DND-41 (cell line): ENCODE measurements at regions not wholly inside any gene's neighbourhood (a gene's known extent, or its start where the extent isn't known, plus 50 kb on each side); places are given as distances from the start of the nearest gene placed in this dataset.

Experiments
- ATAC-seq: fragments of 200-7000 bp; cut with Tn5 transposase; 3 replicates; pipeline ENCODE4 v1.9.1; 2021; ENCODE audit warnings: low read depth; ENCODE audit not compliant: insufficient read depth
- DNase-seq: peaks from one replicate; pipeline ENCODE4 v3.0.0-alpha.2; 2020
- H2AFZ ChIP-seq: 2 replicates; pipeline ENCODE4 v1.6.0; 2012; ENCODE audit warnings: low read depth, low read length
- H3K27ac ChIP-seq: 2 replicates; pipeline ENCODE4 v1.5.1; 2012; ENCODE audit warnings: low read length, inconsistent platforms
- H3K27me3 ChIP-seq: fragments of 200-600 bp; sonication (generic); 2 replicates; pipeline ENCODE4 v1.6.0; 2012; ENCODE audit warnings: low read length, mild to moderate bottlenecking, inconsistent platforms; ENCODE audit not compliant: insufficient read depth, poor library complexity
- H3K36me3 ChIP-seq: 2 replicates; pipeline ENCODE4 v1.5.1; 2012; ENCODE audit warnings: low read length, inconsistent platforms; ENCODE audit not compliant: insufficient read depth
- H3K4me1 ChIP-seq: 2 replicates; pipeline ENCODE4 v1.5.1; 2012; ENCODE audit warnings: mild to moderate bottlenecking, low read length; ENCODE audit not compliant: insufficient read depth
- H3K4me2 ChIP-seq: 2 replicates; pipeline ENCODE4 v1.6.0; 2012; ENCODE audit warnings: mild to moderate bottlenecking, moderate library complexity, low read length, inconsistent platforms; ENCODE audit not compliant: insufficient read depth
- H3K4me3 ChIP-seq, 2 experiments: fragments of 200-600 bp in 1 of 2; shearing (Covaris generic) in 1 of 2; 2 replicates each; pipeline ENCODE4 v1.5.1; 2012 to 2016; ENCODE audit warnings: inconsistent platforms in 2 of 2, low read length in 2 of 2, mild to moderate bottlenecking in 2 of 2, low read depth in 1 of 2, moderate library complexity in 1 of 2
- H3K79me2 ChIP-seq: 2 replicates; pipeline ENCODE4 v1.6.0; 2012; ENCODE audit warnings: low read length, inconsistent platforms; ENCODE audit not compliant: insufficient read depth
- H3K9ac ChIP-seq: 2 replicates; pipeline ENCODE4 v1.6.0; 2012; ENCODE audit warnings: low read depth, mild to moderate bottlenecking, inconsistent platforms, low read length, moderate library complexity
- H3K9me3 ChIP-seq: 2 replicates; pipeline ENCODE4 v1.5.1; 2012; ENCODE audit warnings: low read length, moderate library complexity, mild to moderate bottlenecking, inconsistent platforms; ENCODE audit not compliant: insufficient read depth, severe bottlenecking
- H4K20me1 ChIP-seq: 2 replicates; pipeline ENCODE4 v1.6.0; 2012; ENCODE audit warnings: low read length; ENCODE audit not compliant: insufficient read depth
- EZH2 ChIP-seq: IDR thresholded peaks from 3 replicates; pipeline ENCODE4 v1.6.1; 2012; ENCODE audit warnings: borderline replicate concordance, low read depth, mild to moderate bottlenecking, moderate library complexity, low read length, inconsistent platforms; ENCODE audit not compliant: severe bottlenecking
- TF ChIP-seq, protein P1 (sequence below): IDR thresholded peaks from 2 replicates; pipeline ENCODE4 v1.5.1; 2012; ENCODE audit warnings: borderline replicate concordance, low read length, moderate library complexity, mild to moderate bottlenecking; ENCODE audit not compliant: poor library complexity, severe bottlenecking; ENCODE audit errors: extremely low read depth

DNA sequence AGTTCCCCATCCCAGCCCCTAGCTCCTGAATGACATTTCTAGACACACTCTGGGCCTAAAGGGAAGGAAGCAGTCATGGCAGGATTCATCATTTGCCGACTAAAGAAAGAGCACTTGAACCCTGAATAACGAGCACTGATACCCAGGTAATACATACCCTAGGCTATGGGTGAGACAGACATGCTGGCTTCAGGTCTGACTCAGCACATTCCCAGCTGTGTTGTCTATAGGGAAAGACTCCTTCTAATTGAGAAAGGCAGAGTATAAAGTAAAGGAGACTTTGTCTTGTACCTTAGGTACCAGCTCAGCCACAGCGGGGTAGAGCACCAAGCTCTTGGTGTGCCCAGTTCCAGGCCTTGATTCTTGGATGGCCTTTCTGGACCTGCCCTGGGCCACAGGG lies 870.5 kb downstream of the PDCD6IP start:
- Histone ChIP-seq H3K79me2 (no peaks in the 10 kb centered on the region), H3K4me3 (no peak overlapping the region), H3K36me3 (no peaks in the 10 kb centered on the region), H3K27ac (no peak overlapping the region), H3K9me3 (no peaks in the 10 kb centered on the region), H3K9ac (no peak overlapping the region), H2AFZ (no peak overlapping the region), H3K4me1 (no peaks in the 10 kb centered on the region), H3K4me2 (no peak overlapping the region), H3K27me3 (no peaks in the 10 kb centered on the region), H4K20me1 (no peaks in the 10 kb centered on the region)
- DNase-seq, result no peak
- TF ChIP-seq, protein P1, sequence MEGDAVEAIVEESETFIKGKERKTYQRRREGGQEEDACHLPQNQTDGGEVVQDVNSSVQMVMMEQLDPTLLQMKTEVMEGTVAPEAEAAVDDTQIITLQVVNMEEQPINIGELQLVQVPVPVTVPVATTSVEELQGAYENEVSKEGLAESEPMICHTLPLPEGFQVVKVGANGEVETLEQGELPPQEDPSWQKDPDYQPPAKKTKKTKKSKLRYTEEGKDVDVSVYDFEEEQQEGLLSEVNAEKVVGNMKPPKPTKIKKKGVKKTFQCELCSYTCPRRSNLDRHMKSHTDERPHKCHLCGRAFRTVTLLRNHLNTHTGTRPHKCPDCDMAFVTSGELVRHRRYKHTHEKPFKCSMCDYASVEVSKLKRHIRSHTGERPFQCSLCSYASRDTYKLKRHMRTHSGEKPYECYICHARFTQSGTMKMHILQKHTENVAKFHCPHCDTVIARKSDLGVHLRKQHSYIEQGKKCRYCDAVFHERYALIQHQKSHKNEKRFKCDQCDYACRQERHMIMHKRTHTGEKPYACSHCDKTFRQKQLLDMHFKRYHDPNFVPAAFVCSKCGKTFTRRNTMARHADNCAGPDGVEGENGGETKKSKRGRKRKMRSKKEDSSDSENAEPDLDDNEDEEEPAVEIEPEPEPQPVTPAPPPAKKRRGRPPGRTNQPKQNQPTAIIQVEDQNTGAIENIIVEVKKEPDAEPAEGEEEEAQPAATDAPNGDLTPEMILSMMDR, result no peak
- TF ChIP-seq EZH2, result no peak
- ATAC-seq, result no peak

DNA sequence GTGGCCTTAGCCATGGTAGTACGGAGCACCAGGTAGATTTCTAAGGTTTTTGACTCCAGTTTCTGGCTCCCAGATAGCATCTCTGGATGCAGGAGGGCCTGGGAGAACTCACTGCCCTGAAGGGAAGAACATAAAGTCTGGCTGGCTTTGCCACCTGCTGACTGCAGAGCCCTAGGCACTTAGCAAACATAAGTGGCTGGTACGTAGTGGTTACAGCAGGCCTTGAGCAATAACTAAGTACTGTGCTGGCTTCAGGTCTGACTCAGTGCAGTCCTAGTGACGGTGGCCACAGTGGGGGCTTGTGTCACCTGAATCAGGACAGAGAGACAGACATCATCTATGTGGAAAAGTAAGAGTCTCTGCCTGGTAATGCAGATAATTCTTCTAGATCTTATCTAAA lies 871.1 kb downstream of the PDCD6IP start:
- no peaks in the 10 kb centered on the region for H3K36me3 ChIP-seq
- no peak overlapping the region for H3K27ac ChIP-seq
- no peak overlapping the region for H3K9ac ChIP-seq
- no peaks in the 10 kb centered on the region for H4K20me1 ChIP-seq
- DNase-seq (no peak), ATAC-seq (no peak)
- TF ChIP-seq, protein P1, result no peak
- TF ChIP-seq EZH2, result no peak
- H2AFZ ChIP-seq, result no peak overlapping the region
- H3K79me2 ChIP-seq, result no peaks in the 10 kb centered on the region
- H3K27me3 ChIP-seq, result no peaks in the 10 kb centered on the region
- no peaks in the 10 kb centered on the region for H3K4me1 ChIP-seq
- H3K4me3 ChIP-seq, result no peak overlapping the region
- H3K9me3 ChIP-seq, result no peaks in the 10 kb centered on the region
- no peak overlapping the region for H3K4me2 ChIP-seq

DNA sequence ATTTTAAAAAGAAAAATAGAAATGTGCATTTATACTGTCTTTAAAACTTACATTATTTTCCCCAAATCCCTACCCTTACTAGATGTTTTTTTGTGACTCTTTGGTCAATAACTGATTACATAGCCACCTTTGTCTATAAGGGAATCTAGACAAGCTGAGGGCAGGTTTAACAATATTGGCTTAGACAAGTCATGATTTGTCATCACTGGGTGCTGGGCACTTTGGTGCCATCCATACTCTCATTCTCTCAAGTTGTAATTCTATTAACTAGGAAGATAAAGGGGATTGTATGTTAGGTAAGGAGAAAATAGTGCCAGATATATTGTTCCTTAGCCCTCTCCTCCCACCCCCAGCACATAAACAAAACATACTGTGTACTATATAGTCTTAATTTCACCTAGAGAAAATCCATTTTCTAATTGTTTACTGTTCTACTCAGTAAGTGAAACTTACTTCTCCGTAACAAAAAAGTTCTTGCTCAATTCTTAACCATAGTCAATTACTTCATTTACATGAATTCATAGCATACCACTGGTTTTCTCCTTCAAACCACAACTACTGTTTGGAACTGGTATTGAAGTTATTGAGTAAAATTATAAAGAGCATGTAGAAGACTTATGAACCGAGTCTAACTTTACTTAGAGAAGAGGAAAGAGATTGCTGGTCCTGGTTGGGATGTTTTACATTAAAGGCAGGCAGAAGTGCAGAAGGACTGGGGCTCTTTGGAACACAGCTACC lies 877.1 kb downstream of the PDCD6IP start:
- DNase-seq (no peak), ATAC-seq (no peak)
- H3K27me3 ChIP-seq, result no peaks in the 10 kb centered on the region
- H3K4me1 ChIP-seq, result no peaks in the 10 kb centered on the region
- no peaks in the 10 kb centered on the region for H3K36me3 ChIP-seq
- H2AFZ ChIP-seq, result no peak overlapping the region
- no peak overlapping the region for H3K27ac ChIP-seq
- no peak overlapping the region for H3K4me2 ChIP-seq
- no peak overlapping the region for H3K9ac ChIP-seq
- H3K4me3 ChIP-seq, result no peak overlapping the region
- H3K79me2 ChIP-seq, result no peaks in the 10 kb centered on the region
- H3K9me3 ChIP-seq, result peaks cover 12% of the 10 kb centered on the region
- no peaks in the 10 kb centered on the region for H4K20me1 ChIP-seq
- TF ChIP-seq, protein P1, result no peak
- no peak for TF ChIP-seq EZH2

DNA sequence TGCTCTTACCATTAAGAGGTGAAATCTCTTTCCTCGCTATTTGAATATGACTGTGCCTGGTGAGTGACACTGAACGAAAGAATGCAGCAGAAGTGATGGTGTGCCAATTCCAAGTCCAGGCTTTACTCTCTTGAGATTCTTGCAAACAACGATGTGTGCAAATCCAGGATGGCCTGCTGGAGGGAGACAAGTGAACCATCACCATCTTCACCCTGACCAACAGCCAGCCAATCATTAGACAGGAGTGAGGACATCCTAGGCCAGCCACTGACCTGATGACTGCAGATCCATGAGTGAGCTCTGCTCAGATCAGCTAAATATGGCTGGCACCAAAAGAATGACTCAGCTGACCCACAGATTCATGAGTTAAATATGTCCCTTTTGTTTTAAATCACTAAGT lies 878.0 kb downstream of the PDCD6IP start:
- Histone ChIP-seq H3K27ac (no peak overlapping the region), H3K4me3 (no peak overlapping the region), H3K36me3 (no peaks in the 10 kb centered on the region), H3K27me3 (no peaks in the 10 kb centered on the region), H3K79me2 (no peaks in the 10 kb centered on the region), H3K4me1 (no peaks in the 10 kb centered on the region), H3K9ac (no peak overlapping the region), H2AFZ (no peak overlapping the region), H3K9me3 (peaks cover 13% of the 10 kb centered on the region), H3K4me2 (no peak overlapping the region), H4K20me1 (no peaks in the 10 kb centered on the region)
- DNase-seq, result no peak
- TF ChIP-seq, protein P1, result no peak
- no peak for TF ChIP-seq EZH2
- ATAC-seq, result no peak
